ENCODE measurements at regions not wholly inside any gene's neighbourhood (a gene's known extent, or its start where the extent isn't known, plus 50 kb on each side); places are given as distances from the start of the nearest gene placed in this dataset.
A peak's percentile ranks its signal among the peaks of the same experiment; 100 is the strongest.
"Not testable (repeated sequence)": the region's sequence is repeated elsewhere in the genome, so short reads cannot be mapped to it uniquely, and the experiment has no call there.

- DNase-seq = peak; percentile 38
Observed at GRCh38 chr18:10121786-10122515, 208.1 kb downstream of the VAPA start.

- no peak for DNase-seq
Observed at GRCh38 chr18:10122988-10123950, 209.5 kb downstream of the VAPA start.

GRCh38 chr18:10124071-10124470 is 210.3 kb downstream of the VAPA start:
- no peak for DNase-seq

GRCh38 chr18:10124557-10124956 is 210.7 kb downstream of the VAPA start:
- no peak for DNase-seq

GRCh38 chr18:10124967-10125366 is 211.2 kb downstream of the VAPA start:
- DNase-seq = no peak

GRCh38 chr18:10127729-10128128 is 213.9 kb downstream of the VAPA start:
- no peak for DNase-seq

- DNase-seq = no peak
Observed at GRCh38 chr18:10128921-10129501, 215.2 kb downstream of the VAPA start.

- DNase-seq = no peak
Observed at GRCh38 chr18:10130606-10131005, 216.8 kb downstream of the VAPA start.

- no peak for DNase-seq
Observed at GRCh38 chr18:10131081-10131459, 217.3 kb downstream of the VAPA start.

GRCh38 chr18:10131460-10132395 is 217.9 kb downstream of the VAPA start:
- DNase-seq = no peak

GRCh38 chr18:10133516-10133915 is 219.7 kb downstream of the VAPA start:
- DNase-seq = no peak

GRCh38 chr18:10134204-10134603 is 220.4 kb downstream of the VAPA start:
- no peak for DNase-seq

GRCh38 chr18:10134749-10135148 is 220.9 kb downstream of the VAPA start:
- not testable (repeated sequence) for DNase-seq

- DNase-seq = no peak
Observed at GRCh38 chr18:10135302-10135926, 221.6 kb downstream of the VAPA start.

- DNase-seq = no peak
Observed at GRCh38 chr18:10138719-10139118, 224.9 kb downstream of the VAPA start.

- DNase-seq = no peak
Observed at GRCh38 chr18:10139783-10140410, 226.1 kb downstream of the VAPA start.

- DNase-seq = no peak
Observed at GRCh38 chr18:10140461-10141282, 226.9 kb downstream of the VAPA start.

- no peak for DNase-seq
Observed at GRCh38 chr18:10141559-10141958, 227.7 kb downstream of the VAPA start.

- DNase-seq = no peak
Observed at GRCh38 chr18:10142056-10142455, 228.2 kb downstream of the VAPA start.

- no peak for DNase-seq
Observed at GRCh38 chr18:10142496-10143160, 228.8 kb downstream of the VAPA start.

Data from NCI-H2171 (cell line).